ENCODE measurements at regions not wholly inside any gene's neighbourhood (a gene's known extent, or its start where the extent isn't known, plus 50 kb on each side); places are given as distances from the start of the nearest gene placed in this dataset.

- DNase-seq (ENCODE audit: low read depth): no peak
Measured at GRCh38 chr2:16412321-16413030, 253.2 kb downstream of the CYRIA start.

- no peak for DNase-seq (ENCODE audit: low read depth)
Measured at GRCh38 chr2:16411788-16412187, 253.8 kb downstream of the CYRIA start.

GRCh38 chr2:16409849-16410248 is 255.8 kb downstream of the CYRIA start:
- no peak for DNase-seq (ENCODE audit: low read depth)

DNA sequence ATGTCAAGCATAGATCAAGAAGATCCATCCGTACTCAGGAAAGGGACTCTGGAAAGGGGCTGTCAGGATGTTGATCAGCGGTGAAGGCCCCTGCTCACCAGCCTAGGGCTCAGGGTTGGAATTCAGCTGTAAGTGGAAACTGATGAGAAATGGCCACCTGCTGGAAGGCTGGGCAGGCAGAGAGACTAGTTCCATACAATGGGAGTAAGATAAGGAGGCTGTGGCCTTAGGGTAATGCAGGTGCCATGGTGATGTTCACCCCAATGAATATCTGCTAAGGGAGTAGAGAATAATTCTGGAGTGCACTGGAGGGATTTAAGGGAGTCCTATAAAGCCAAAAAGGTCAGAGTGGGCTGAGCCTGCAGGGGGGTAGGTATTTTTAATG is 256.6 kb downstream of the CYRIA start:
- no peak for DNase-seq (ENCODE audit: low read depth)

DNA sequence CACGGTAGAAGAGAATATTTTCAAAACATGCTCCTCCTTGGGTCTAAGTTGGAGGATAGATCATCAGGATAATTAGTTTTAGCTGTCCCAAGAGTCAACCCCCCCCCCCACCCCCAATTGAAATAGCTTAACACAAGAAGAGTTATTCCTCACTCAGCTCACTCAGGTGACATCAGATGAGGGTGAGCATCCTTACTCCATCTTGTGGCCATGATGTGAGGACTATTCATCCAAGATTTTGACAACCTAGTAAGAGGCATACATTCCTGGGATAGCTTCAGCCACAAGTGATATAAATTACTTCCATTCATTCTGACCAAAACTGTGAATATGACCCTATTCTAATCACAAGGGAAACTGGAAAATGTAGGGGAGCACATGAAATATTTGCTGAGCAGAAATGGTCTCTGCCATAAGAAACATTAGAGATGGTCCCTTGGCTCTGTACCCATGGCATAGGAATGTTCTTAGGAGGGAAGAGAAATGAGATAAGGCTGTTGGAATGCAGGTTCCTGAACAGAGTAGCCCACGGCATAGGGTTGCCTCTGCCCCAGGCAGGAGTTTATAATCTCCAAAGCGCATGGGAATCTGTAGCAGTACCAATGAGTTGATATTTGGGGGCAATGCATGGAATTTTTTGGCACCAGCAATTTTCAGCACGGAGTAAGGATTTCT is 257.2 kb downstream of the CYRIA start:
- DNase-seq (ENCODE audit: low read depth): no peak

DNA sequence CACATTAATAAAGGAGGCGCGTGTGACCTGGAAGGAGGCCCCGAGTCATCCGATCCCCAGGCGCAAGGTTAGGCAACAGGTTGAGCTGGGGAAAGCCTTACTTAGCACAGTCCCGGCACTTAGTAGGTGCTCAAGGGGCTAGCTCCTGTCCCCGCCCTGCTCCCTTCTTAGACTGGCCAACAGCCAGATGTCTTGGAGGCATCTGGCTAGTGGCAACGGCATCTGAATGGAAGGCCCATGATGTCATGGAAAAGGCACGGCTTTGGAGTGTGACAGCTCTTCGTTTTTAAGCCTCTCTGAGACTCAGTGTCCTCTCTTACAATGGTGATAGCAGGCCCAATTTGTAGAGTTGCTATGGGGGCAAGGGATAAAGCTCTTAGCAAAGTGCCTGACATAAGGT is 258.3 kb downstream of the CYRIA start:
- no peak for DNase-seq (ENCODE audit: low read depth)

DNA sequence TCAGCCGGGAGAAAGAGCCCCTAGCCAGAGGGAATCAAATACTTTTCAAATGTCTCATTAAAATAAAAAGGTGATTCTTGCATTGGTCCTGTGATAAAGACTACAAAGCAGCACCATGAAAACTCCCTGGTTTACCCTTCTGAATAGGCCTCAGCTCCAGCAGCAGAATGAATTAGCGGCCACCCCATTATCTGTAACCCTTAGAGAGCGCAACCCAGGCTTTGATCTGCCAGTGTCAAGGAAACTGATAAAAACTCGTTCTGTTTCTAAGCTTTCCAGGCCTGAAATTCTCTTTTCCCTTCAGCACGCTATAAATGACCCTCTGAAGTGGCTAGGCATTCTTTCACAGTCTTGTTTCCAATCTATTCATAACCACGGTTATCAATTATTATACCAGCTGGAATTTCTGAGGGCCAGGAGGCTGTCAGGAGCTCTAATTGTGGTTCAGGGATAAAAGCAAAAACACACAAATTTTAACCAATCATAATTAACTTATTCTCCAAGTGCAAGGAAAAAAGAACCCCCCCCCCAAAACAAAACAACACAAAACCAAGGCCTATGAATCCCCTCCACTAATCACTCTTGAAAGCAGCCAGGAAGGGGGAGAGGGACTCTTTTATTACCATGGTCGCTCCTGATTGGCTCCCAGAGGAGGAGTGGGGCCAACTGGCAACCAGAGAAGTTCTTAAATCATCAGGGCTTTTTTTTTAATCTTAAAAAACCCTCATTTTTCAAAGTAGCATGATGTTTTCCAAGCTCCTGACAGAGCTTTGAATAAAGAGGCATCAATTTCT is 258.9 kb downstream of the CYRIA start:
- no peak for DNase-seq (ENCODE audit: low read depth)

DNA sequence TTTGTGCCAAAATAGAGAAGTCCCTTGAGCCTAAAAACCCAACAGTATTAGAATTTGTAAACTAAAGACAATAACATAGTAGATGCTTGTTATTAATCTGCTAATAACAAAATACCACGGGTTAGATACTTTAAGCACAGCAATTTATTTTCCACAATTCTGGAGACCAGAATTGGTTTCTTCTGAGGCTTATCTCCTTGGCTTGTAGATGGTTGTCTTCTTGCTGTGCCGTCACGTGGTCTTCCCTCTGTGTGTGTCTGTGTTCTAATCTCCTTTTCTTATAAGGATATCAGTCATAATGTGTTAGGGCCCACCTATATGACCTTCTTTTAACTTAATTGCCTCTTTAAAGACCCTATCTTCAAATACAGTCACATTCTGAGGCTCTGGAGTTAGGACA is 260.1 kb downstream of the CYRIA start:
- DNase-seq (ENCODE audit: low read depth): no peak

DNA sequence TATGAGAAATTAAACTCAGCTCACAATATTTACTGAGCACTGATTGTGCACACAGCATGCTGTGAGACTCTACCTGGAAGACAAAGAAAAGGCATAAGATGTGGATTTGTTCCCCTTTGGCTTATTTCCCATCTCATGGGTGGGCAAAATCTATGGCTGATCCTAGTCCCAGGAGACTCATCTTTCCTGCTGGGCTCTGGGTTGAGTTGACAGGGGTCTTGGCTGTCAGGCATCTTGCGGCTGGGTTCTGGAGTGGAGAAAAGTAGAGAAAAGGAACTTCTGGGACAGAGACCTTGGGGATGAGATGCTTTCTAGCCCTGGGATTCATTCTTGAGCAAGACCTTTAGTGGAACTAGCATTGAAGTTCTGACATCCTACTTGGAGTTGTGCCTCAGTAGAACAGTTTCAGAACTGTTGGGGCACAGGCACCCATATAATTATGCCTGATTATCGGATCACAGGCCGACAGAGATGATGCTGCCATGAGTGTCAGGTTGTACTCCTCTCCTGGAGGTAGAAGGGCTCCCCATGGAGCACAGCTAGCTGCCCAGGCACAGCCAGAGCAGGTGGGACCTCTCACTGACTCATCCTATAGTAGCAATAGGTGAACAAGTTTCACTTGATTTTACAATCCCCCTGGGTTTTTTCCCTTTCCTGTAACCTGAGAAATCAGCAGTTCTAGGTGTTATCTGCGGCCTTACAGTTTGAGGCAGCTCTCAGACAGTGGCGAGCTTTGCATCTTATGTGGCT is 260.9 kb downstream of the CYRIA start:
- no peak for DNase-seq (ENCODE audit: low read depth)

GRCh38 chr2:16404146-16404545 is 261.5 kb downstream of the CYRIA start:
- DNase-seq (ENCODE audit: low read depth): no peak

DNA sequence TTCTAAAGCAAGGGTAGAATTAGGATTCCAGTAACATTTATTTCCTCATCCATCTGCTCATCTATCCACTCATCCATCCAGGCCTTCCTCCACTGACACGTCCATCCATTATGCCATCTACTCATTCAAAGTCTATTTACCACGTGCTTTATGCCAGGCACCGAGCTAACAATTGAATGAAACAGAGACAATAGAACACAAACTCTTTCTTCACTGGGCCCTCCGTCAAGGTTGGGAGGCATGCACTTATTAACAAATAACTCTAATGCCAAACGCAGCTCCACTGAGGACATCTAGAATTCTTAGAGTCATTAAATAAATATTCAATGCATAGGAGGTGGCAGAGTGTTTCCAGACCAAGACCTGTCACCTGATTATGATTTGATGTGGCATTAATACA is 262.7 kb downstream of the CYRIA start:
- DNase-seq (ENCODE audit: low read depth): no peak

- no peak for DNase-seq (ENCODE audit: low read depth)
Measured at GRCh38 chr2:16401761-16402300, 263.8 kb downstream of the CYRIA start.

- no peak for DNase-seq (ENCODE audit: low read depth)
Measured at GRCh38 chr2:16400127-16400623, 265.5 kb downstream of the CYRIA start.

- DNase-seq (ENCODE audit: low read depth): no peak
Measured at GRCh38 chr2:16398486-16399043, 267.1 kb downstream of the CYRIA start.

DNA sequence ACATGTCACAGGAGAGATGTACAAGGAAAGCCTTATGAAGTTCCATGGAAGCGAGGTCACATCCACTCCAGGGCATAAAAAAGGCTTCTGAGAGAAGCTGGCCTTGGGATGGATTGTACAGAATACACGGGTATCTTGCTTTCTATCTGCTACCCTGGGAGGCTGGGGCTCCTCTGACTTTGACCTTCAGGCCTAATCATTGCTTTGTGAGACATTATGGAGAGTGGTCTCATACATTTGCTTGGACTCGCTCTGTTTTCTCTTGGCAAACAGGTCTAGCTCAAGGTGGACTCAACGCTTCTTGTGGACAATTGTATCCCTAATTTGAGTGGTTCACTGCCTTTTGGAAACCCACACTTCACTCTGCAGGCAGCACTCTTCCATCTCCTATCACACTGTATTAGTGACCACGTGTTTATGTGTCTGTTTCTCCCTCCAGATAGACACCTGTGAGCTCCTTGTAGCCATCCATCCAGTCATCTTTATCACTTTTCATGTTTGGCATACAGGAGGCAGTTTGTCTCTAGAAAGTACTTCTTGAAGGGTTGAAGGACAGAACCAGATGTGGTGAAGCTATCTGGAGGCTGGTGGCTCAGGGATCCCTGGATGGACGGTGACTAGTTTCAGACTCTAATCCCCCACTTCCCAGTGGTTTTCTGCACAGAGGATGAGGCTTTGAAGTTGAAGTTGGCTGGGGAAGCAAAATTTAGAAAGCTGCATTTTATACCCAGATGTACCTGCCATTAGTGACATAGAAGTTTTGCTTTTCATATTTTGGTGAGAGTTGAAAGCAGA is 267.8 kb downstream of the CYRIA start:
- no peak for DNase-seq (ENCODE audit: low read depth)

GRCh38 chr2:16396986-16397385 is 268.6 kb downstream of the CYRIA start:
- DNase-seq (ENCODE audit: low read depth): no peak

DNA sequence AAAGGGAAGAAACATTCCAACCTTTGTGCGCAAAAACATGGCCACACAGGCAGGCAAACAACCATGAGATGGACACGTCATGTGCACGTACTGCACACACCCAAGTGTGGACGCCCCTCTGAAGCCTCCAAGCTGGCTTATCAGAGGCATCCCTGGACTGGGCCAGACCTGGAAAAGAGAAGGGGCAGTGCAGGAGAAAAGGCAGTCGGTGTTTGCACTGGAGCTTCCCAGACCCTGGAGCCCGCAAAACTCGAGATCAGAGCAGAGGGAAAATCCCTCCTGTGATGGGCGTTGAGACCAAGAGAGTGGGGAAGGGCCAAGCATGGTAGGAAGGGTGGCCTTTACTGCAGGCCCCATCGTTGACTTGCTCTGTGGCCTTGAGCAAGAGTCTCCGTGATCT is 269.5 kb downstream of the CYRIA start:
- no peak for DNase-seq (ENCODE audit: low read depth)

DNA sequence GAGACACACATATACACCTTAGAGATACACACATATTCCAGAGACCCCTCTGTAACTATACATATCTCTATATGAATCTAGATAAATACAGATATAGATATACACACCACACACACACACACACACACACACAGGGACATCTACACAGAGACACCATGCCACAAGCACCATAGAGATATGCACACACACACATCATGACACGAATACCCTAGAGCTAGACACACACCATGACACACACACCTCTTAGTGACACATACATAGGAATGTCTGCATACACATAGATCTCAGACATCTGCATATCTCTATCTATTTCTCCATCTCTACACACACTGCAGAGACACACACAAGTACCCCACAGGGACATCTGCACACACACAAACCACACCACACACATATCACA is 270.0 kb downstream of the CYRIA start:
- DNase-seq (ENCODE audit: low read depth): no peak

- no peak for DNase-seq (ENCODE audit: low read depth)
Measured at GRCh38 chr2:16394986-16395550, 270.6 kb downstream of the CYRIA start.

Data from RPMI7951 (cell line).